ENCODE measurements at regions not wholly inside any gene's neighbourhood (a gene's known extent, or its start where the extent isn't known, plus 50 kb on each side); places are given as distances from the start of the nearest gene placed in this dataset.

DNA sequence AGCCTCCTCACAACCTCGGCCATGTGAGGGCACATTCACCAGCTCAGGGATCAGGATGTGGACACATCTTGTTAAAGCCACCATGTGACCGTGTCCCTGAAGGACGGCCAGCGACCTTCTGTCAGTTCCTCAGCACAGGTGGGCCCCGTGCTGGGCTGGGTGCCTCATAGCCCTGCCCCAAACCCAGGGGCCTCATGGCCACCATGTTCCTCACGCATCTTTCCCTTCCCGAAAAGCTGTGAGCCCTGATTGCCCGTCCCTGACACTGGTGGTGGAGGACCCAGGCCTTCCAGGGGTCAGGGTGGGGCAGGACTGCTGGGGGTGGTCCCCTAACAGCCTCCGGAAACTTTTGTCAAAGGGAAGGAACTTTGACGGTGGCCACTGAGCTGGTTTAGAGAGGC lies 60.1 kb upstream of the ADRA2C start:
- no peak for DNase-seq (ENCODE audit: low spot score)
- TF ChIP-seq, protein P1, sequence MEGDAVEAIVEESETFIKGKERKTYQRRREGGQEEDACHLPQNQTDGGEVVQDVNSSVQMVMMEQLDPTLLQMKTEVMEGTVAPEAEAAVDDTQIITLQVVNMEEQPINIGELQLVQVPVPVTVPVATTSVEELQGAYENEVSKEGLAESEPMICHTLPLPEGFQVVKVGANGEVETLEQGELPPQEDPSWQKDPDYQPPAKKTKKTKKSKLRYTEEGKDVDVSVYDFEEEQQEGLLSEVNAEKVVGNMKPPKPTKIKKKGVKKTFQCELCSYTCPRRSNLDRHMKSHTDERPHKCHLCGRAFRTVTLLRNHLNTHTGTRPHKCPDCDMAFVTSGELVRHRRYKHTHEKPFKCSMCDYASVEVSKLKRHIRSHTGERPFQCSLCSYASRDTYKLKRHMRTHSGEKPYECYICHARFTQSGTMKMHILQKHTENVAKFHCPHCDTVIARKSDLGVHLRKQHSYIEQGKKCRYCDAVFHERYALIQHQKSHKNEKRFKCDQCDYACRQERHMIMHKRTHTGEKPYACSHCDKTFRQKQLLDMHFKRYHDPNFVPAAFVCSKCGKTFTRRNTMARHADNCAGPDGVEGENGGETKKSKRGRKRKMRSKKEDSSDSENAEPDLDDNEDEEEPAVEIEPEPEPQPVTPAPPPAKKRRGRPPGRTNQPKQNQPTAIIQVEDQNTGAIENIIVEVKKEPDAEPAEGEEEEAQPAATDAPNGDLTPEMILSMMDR (IDR thresholded peaks at IDR 0.05): no peak
- Histone ChIP-seq H3K4me1 (no peaks in the 10 kb centered on the region), H3K4me3 (no peak overlapping the region), H3K9me3 (no peaks in the 10 kb centered on the region), H3K27ac (no peak overlapping the region), H3K36me3 (no peaks in the 10 kb centered on the region), H3K27me3 (peaks cover 0 to 12% of the 10 kb centered on the region in 2 donors)

DNA sequence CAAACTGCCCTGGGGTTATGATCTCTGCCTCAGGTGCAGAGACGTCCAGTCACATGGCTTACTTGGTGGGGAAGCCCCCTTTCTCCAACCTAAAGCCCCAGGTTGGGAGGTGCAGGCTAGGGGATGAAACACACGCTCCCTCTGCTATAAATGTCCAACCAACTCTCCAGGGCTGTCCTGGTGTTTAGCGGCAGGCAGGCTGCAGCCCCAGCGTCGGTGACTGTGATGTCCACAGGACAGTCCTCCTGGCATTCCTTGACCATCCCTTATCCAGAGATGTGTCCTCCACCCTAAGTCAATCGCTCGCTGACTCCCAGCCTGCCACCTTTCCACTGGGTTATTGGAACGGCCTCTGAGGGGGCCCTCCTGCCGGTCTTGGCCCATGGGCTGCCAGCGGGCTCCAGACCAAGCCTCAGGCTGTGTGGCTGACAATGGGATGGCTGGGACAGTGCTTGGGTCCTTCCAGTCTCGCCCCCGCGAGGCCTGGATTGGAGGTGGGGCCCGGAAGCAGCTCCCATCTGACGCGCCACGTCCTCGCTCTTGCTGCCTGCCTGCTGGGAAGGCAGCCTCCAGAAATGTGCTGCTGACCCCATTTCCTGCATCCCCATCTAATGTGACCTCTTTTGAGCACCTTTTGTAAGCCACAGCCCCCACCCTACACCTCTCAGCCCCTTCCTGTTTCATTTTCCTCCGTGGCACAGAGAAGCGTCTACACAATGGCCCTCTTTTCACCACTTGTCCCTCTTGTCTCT lies 60.8 kb upstream of the ADRA2C start:
- Histone ChIP-seq H3K9me3 (no peaks in the 10 kb centered on the region), H3K36me3 (no peaks in the 10 kb centered on the region), H3K4me1 (no peaks in the 10 kb centered on the region), H3K4me3 (no peak overlapping the region), H3K27ac (no peak overlapping the region), H3K27me3 (peaks cover 0 to 12% of the 10 kb centered on the region in 2 donors)
- DNase-seq (ENCODE audit: low spot score): no peak
- TF ChIP-seq, protein P1 (IDR thresholded peaks at IDR 0.05): no peak

DNA sequence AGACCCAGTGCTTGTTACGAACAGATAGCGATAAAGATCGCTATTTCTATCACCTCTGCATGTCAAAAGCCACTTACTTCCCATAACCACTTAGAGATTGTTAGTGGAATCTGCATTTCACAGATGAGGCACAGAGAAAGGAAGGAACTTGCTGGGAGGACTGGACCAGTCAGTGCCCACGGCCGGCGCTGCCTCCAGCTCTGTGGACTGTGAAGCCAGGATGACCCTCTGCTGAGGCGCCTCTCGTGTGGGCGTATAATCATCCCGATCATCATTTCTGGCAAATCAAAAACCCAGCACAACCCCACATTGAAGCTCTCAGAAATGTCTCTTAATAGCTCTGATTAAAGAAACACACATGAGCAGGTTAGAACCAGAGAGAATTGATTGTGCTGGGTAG lies 61.5 kb upstream of the ADRA2C start:
- Histone ChIP-seq H3K27ac (no peak overlapping the region), H3K27me3 (peaks cover 0 to 12% of the 10 kb centered on the region in 2 donors), H3K9me3 (no peaks in the 10 kb centered on the region), H3K36me3 (no peaks in the 10 kb centered on the region), H3K4me3 (no peak overlapping the region), H3K4me1 (no peaks in the 10 kb centered on the region)
- no peak for DNase-seq (ENCODE audit: low spot score)
- TF ChIP-seq, protein P1 (IDR thresholded peaks at IDR 0.05): no peak

- Histone ChIP-seq H3K9me3 (no peaks in the 10 kb centered on the region), H3K36me3 (no peaks in the 10 kb centered on the region), H3K27ac (no peak overlapping the region), H3K4me1 (no peaks in the 10 kb centered on the region), H3K27me3 (peaks cover 0 to 12% of the 10 kb centered on the region in 2 donors), H3K4me3 (no peak overlapping the region)
- no peak for DNase-seq (ENCODE audit: low spot score)
- TF ChIP-seq, protein P1 (IDR thresholded peaks at IDR 0.05): no peak
Observed at GRCh38 chr4:3703677-3704521, 62.3 kb upstream of the ADRA2C start.

GRCh38 chr4:3703343-3703676 lies 62.9 kb upstream of the ADRA2C start:
- TF ChIP-seq, protein P1 (IDR thresholded peaks at IDR 0.05): no peak
- Histone ChIP-seq H3K4me3 (no peak overlapping the region), H3K36me3 (no peaks in the 10 kb centered on the region), H3K9me3 (no peaks in the 10 kb centered on the region), H3K27me3 (peaks cover 0 to 12% of the 10 kb centered on the region in 2 donors), H3K4me1 (no peaks in the 10 kb centered on the region), H3K27ac (no peak overlapping the region)
- DNase-seq (ENCODE audit: low spot score): no peak
